ENCODE measurements at regions not wholly inside any gene's neighbourhood (a gene's known extent, or its start where the extent isn't known, plus 50 kb on each side); places are given as distances from the start of the nearest gene placed in this dataset.

- CTCF ChIA-PET = no interaction called here
- Histone ChIP-seq H4K5ac (ENCODE audit: low read depth, low read length) (no peak overlapping the region), H3K27me3 (ENCODE audit: control insufficient read depth, insufficient read depth, low read length) (no peaks in the 10 kb centered on the region), H4K91ac (ENCODE audit: insufficient read depth, low read depth, low read length) (no peak overlapping the region), H2BK5ac (ENCODE audit: low read depth, low read length, poor library complexity, severe bottlenecking) (no peak overlapping the region), H3K18ac (ENCODE audit: low read depth, low read length) (no peak overlapping the region), H4K20me1 (ENCODE audit: insufficient read depth, low read length) (no peaks in the 10 kb centered on the region), H3K23ac (ENCODE audit: low read depth, low read length) (no peak overlapping the region), H2AK5ac (ENCODE audit: low read depth, low read length) (no peak overlapping the region), H2AK9ac (replicated peaks; ENCODE audit: low read depth, low read length, poor library complexity) (no peak overlapping the region), H3K56ac (ENCODE audit: extremely low read depth, insufficient read depth, low read length) (no peak overlapping the region), H2BK120ac (ENCODE audit: low read depth, low read length) (no peak overlapping the region), H2AFZ (replicated peaks; ENCODE audit: low read length, poor library complexity) (no peak overlapping the region), H3K27ac (ENCODE audit: insufficient read depth, low read length) (no peak overlapping the region), H3K14ac (replicated peaks; ENCODE audit: low read depth, low read length) (no peak overlapping the region), H2BK15ac (ENCODE audit: low read depth, low read length) (no peak overlapping the region), H4K8ac (ENCODE audit: low read depth in 2 of 2, low read length in 2 of 2) (no peak overlapping the region), H3K9me3 (ENCODE audit: control insufficient read depth, insufficient read depth, low read length) (peaks cover 32% of the 10 kb centered on the region), H3K79me1 (ENCODE audit: low read depth in 1 of 2, low read length in 2 of 2) (no peaks in the 10 kb centered on the region), H3K36me3 (ENCODE audit: control insufficient read depth, insufficient read depth, low read length) (no peaks in the 10 kb centered on the region), H3K9ac (ENCODE audit: low read depth, low read length) (no peak overlapping the region), H3K4me1 (ENCODE audit: control insufficient read depth, insufficient read depth, low read length) (no peaks in the 10 kb centered on the region), H2BK20ac (ENCODE audit: low read depth, low read length) (no peak overlapping the region), H3K4me2 (ENCODE audit: low read depth, low read length) (no peak overlapping the region), H3K9me1 (ENCODE audit: insufficient read depth, low read length) (no peaks in the 10 kb centered on the region), H3K4me3 (ENCODE audit: insufficient read depth, low read depth, low read length) (no peak overlapping the region), H3K4ac (ENCODE audit: low read depth, low read length) (no peak overlapping the region)
- intact Hi-C loops (cut with micrococcal nuclease) = no loop called here
- DNase-seq (no peak), ATAC-seq (ENCODE audit: low read depth) (no peak)
- 53% methylated on average over 5 of the region's 11 CpGs; no CpG with 5 or more reads in 1 of the 2 experiments for WGBS, 2 experiments (ENCODE audit: extremely low coverage in 2 of 2, insufficient read length in 1 of 2)
- POLR2A ChIA-PET (ENCODE audit: unreplicated experiment) = no interaction called here
- dilution Hi-C loops (cut with HindIII; ENCODE audit: low sequenced_read_pairs, unreplicated experiment) = no loop called here
- TF ChIP-seq RFX5 (IDR thresholded peaks at IDR 0.05; ENCODE audit: low read depth, low read length) (no peak), MXI1 (IDR thresholded peaks at IDR 0.05; ENCODE audit: borderline replicate concordance, low read depth, low read length) (no peak), SMC3 (IDR thresholded peaks at IDR 0.05; ENCODE audit: low read depth, low read length) (no peak), FOS (IDR thresholded peaks at IDR 0.05; ENCODE audit: low read depth, low read length) (no peak)
- BruUV-seq (replicated peaks) = no TSS peak
- in situ Hi-C loops (cut with MboI; ENCODE audit: low sequenced_read_pairs) = no loop called here
Measured at GRCh38 chr2:16067866-16068551, 127.7 kb downstream of the MYCN start.

Data from IMR-90 (cell line).